HG02798 (cell line): ENCODE measurements at regions not wholly inside any gene's neighbourhood (a gene's known extent, or its start where the extent isn't known, plus 50 kb on each side); places are given as distances from the start of the nearest gene placed in this dataset.

Source experiments
- ATAC-seq: cut with Tn5 transposase; IDR thresholded peaks from one replicate; pipeline ENCODE4 v1.9.1; 2021; ENCODE audit warnings: mild to moderate bottlenecking; ENCODE audit not compliant: unreplicated experiment, poor library complexity

- no peak for ATAC-seq
Measured at GRCh38 chr14:85732031-85732430, 202.1 kb downstream of the FLRT2 start.

- no peak for ATAC-seq
Measured at GRCh38 chr14:85731186-85731585, 201.2 kb downstream of the FLRT2 start.

GRCh38 chr14:85728476-85729065 is 198.6 kb downstream of the FLRT2 start:
- no peak for ATAC-seq

GRCh38 chr14:85714069-85714468 is 184.1 kb downstream of the FLRT2 start:
- ATAC-seq: no peak

- no peak for ATAC-seq
Measured at GRCh38 chr14:85711620-85712019, 181.7 kb downstream of the FLRT2 start.
